ENCODE measurements at regions not wholly inside any gene's neighbourhood (a gene's known extent, or its start where the extent isn't known, plus 50 kb on each side); places are given as distances from the start of the nearest gene placed in this dataset.
"Not testable (repeated sequence)": the region's sequence is repeated elsewhere in the genome, so short reads cannot be mapped to it uniquely, and the experiment has no call there.

GRCh38 chr12:5276327-5276880, 155.5 kb upstream of the NTF3 start:
- H3K27ac ChIP-seq (ENCODE audit: low read depth, low read length, poor library complexity, severe bottlenecking), result no peak overlapping the region
- no peak overlapping the region for H3K4me2 ChIP-seq (ENCODE audit: low read length)
- no peak overlapping the region for H3K4me3 ChIP-seq (ENCODE audit: low read depth, low read length, poor library complexity, severe bottlenecking)
- H2AFZ ChIP-seq (ENCODE audit: low read length), result no peak overlapping the region
- H4K20me1 ChIP-seq (ENCODE audit: insufficient read depth, low read length), result no peaks in the 10 kb centered on the region
- no peaks in the 10 kb centered on the region for H3K9me3 ChIP-seq (ENCODE audit: low read length)
- H3K4me1 ChIP-seq (ENCODE audit: insufficient read depth, low read length, severe bottlenecking), result no peaks in the 10 kb centered on the region
- H3K9me2 ChIP-seq (ENCODE audit: low read depth, low read length), result no peaks in the 10 kb centered on the region
- no peaks in the 10 kb centered on the region for H3K27me3 ChIP-seq (ENCODE audit: insufficient read depth, low read length)
- H3K9ac ChIP-seq (ENCODE audit: low read length), result no peak overlapping the region
- no peaks in the 10 kb centered on the region for H3K36me3 ChIP-seq (ENCODE audit: insufficient read depth, low read length)
- no peak for TF ChIP-seq EZH2 (IDR thresholded peaks at IDR 0.05; ENCODE audit: borderline replicate concordance, low read length)
- no peak for TF ChIP-seq CTCF (IDR thresholded peaks at IDR 0.05; ENCODE audit: low read length)
- H3K79me2 ChIP-seq (ENCODE audit: insufficient read depth, low read length), result no peaks in the 10 kb centered on the region
- H3F3A ChIP-seq (ENCODE audit: insufficient read depth, low read length), result no peaks in the 10 kb centered on the region

- Histone ChIP-seq H3K36me3 (ENCODE audit: insufficient read depth, low read length) (no peaks in the 10 kb centered on the region), H3K9me2 (ENCODE audit: low read depth, low read length) (no peaks in the 10 kb centered on the region), H3K27ac (ENCODE audit: low read depth, low read length, poor library complexity, severe bottlenecking) (no peak overlapping the region), H3K4me2 (ENCODE audit: low read length) (no peak overlapping the region), H3K4me3 (ENCODE audit: low read depth, low read length, poor library complexity, severe bottlenecking) (no peak overlapping the region), H3K4me1 (ENCODE audit: insufficient read depth, low read length, severe bottlenecking) (no peaks in the 10 kb centered on the region), H4K20me1 (ENCODE audit: insufficient read depth, low read length) (no peaks in the 10 kb centered on the region), H2AFZ (ENCODE audit: low read length) (no peak overlapping the region), H3K79me2 (ENCODE audit: insufficient read depth, low read length) (no peaks in the 10 kb centered on the region), H3K9me3 (ENCODE audit: low read length) (no peaks in the 10 kb centered on the region), H3K9ac (ENCODE audit: low read length) (no peak overlapping the region), H3F3A (ENCODE audit: insufficient read depth, low read length) (no peaks in the 10 kb centered on the region), H3K27me3 (ENCODE audit: insufficient read depth, low read length) (no peaks in the 10 kb centered on the region)
- TF ChIP-seq EZH2 (IDR thresholded peaks at IDR 0.05; ENCODE audit: borderline replicate concordance, low read length), result no peak
- TF ChIP-seq CTCF (IDR thresholded peaks at IDR 0.05; ENCODE audit: low read length), result no peak
Measured at GRCh38 chr12:5280086-5280485, 151.8 kb upstream of the NTF3 start.

GRCh38 chr12:5290368-5290767, 141.5 kb upstream of the NTF3 start:
- not testable (repeated sequence) for H3K4me3 ChIP-seq (ENCODE audit: low read depth, low read length, poor library complexity, severe bottlenecking); H3K36me3 ChIP-seq (ENCODE audit: insufficient read depth, low read length); H3K9me2 ChIP-seq (ENCODE audit: low read depth, low read length); H3K9me3 ChIP-seq (ENCODE audit: low read length); H3K4me2 ChIP-seq (ENCODE audit: low read length); H3F3A ChIP-seq (ENCODE audit: insufficient read depth, low read length); H4K20me1 ChIP-seq (ENCODE audit: insufficient read depth, low read length); H2AFZ ChIP-seq (ENCODE audit: low read length); H3K27ac ChIP-seq (ENCODE audit: low read depth, low read length, poor library complexity, severe bottlenecking); H3K4me1 ChIP-seq (ENCODE audit: insufficient read depth, low read length, severe bottlenecking); H3K79me2 ChIP-seq (ENCODE audit: insufficient read depth, low read length); H3K27me3 ChIP-seq (ENCODE audit: insufficient read depth, low read length); H3K9ac ChIP-seq (ENCODE audit: low read length)

- H3K27me3 ChIP-seq (ENCODE audit: insufficient read depth, low read length), result no peaks in the 10 kb centered on the region
- no peak overlapping the region for H3K4me3 ChIP-seq (ENCODE audit: low read depth, low read length, poor library complexity, severe bottlenecking)
- no peaks in the 10 kb centered on the region for H3K79me2 ChIP-seq (ENCODE audit: insufficient read depth, low read length)
- no peaks in the 10 kb centered on the region for H3K9me2 ChIP-seq (ENCODE audit: low read depth, low read length)
- no peak for TF ChIP-seq CTCF (IDR thresholded peaks at IDR 0.05; ENCODE audit: low read length)
- TF ChIP-seq EZH2 (IDR thresholded peaks at IDR 0.05; ENCODE audit: borderline replicate concordance, low read length), result no peak
- no peaks in the 10 kb centered on the region for H4K20me1 ChIP-seq (ENCODE audit: insufficient read depth, low read length)
- no peaks in the 10 kb centered on the region for H3K36me3 ChIP-seq (ENCODE audit: insufficient read depth, low read length)
- H3F3A ChIP-seq (ENCODE audit: insufficient read depth, low read length), result no peaks in the 10 kb centered on the region
- H3K9me3 ChIP-seq (ENCODE audit: low read length), result no peaks in the 10 kb centered on the region
- no peaks in the 10 kb centered on the region for H3K4me1 ChIP-seq (ENCODE audit: insufficient read depth, low read length, severe bottlenecking)
- no peak overlapping the region for H3K4me2 ChIP-seq (ENCODE audit: low read length)
- H2AFZ ChIP-seq (ENCODE audit: low read length), result no peak overlapping the region
- no peak overlapping the region for H3K27ac ChIP-seq (ENCODE audit: low read depth, low read length, poor library complexity, severe bottlenecking)
- no peak overlapping the region for H3K9ac ChIP-seq (ENCODE audit: low read length)
Measured at GRCh38 chr12:5292651-5293050, 139.3 kb upstream of the NTF3 start.
